Hepatocyte (in vitro differentiated cells): ENCODE measurements at regions not wholly inside any gene's neighbourhood (a gene's known extent, or its start where the extent isn't known, plus 50 kb on each side); places are given as distances from the start of the nearest gene placed in this dataset.

Experiments
- DNase-seq: peaks from one replicate; pipeline ENCODE4 v3.0.0-alpha.2; 2016; ENCODE audit warnings: low spot score
- H2AFZ ChIP-seq: fragments of 200-600 bp; sonication (generic); 2 replicates; pipeline ENCODE4 v1.6.0; 2016; ENCODE audit warnings: antibody characterized with exemption, mild to moderate bottlenecking
- H3K27ac ChIP-seq: fragments of 200-600 bp; sonication (generic); 2 replicates; pipeline ENCODE4 v1.5.1; 2016; ENCODE audit warnings: mild to moderate bottlenecking
- H3K27me3 ChIP-seq: fragments of 200-600 bp; sonication (generic); 2 replicates; pipeline ENCODE4 v1.6.1; 2016
- H3K36me3 ChIP-seq: fragments of 200-600 bp; sonication (generic); replicated peaks from 2 replicates; pipeline ENCODE4 v1.5.1; 2016; ENCODE audit warnings: low read depth; ENCODE audit not compliant: insufficient read depth
- H3K4me1 ChIP-seq: fragments of 200-600 bp; sonication (generic); 2 replicates; pipeline ENCODE4 v1.5.1; 2016; ENCODE audit warnings: mild to moderate bottlenecking, moderate library complexity; ENCODE audit not compliant: insufficient read depth
- H3K4me2 ChIP-seq: fragments of 200-600 bp; sonication (generic); 2 replicates; pipeline ENCODE4 v1.6.0; 2016
- H3K4me3 ChIP-seq: fragments of 200-600 bp; sonication (generic); 2 replicates; pipeline ENCODE4 v1.5.1; 2016; ENCODE audit warnings: mild to moderate bottlenecking
- H3K79me2 ChIP-seq: fragments of 200-600 bp; sonication (generic); 2 replicates; pipeline ENCODE4 v1.6.0; 2017; ENCODE audit warnings: mild to moderate bottlenecking
- H3K9me2 ChIP-seq: fragments of 200-600 bp; sonication (generic); replicated peaks from 2 replicates; pipeline ENCODE4 v1.6.0; 2017; ENCODE audit warnings: mild to moderate bottlenecking; ENCODE audit not compliant: insufficient read depth
- H3K9me3 ChIP-seq: fragments of 200-600 bp; sonication (generic); 2 replicates; pipeline ENCODE4 v1.5.1; 2016; ENCODE audit warnings: low read depth, mild to moderate bottlenecking
- H4K20me1 ChIP-seq: fragments of 200-600 bp; sonication (generic); 2 replicates; pipeline ENCODE4 v1.6.0; 2016; ENCODE audit warnings: mild to moderate bottlenecking; ENCODE audit not compliant: insufficient read depth, poor library complexity, severe bottlenecking
- EZH2 ChIP-seq: fragments of 200-600 bp; sonication (generic); IDR thresholded peaks from 2 replicates; pipeline ENCODE4 v1.6.1; 2016; ENCODE audit warnings: antibody characterized with exemption, mild to moderate bottlenecking, borderline replicate concordance
- EZH2phosphoT487 ChIP-seq: fragments of 200-600 bp; sonication (generic); IDR thresholded peaks from one replicate; pipeline ENCODE4 v1.6.1; 2018; ENCODE audit warnings: antibody characterized with exemption, mild to moderate bottlenecking, low read depth, moderate library complexity; ENCODE audit not compliant: unreplicated experiment, severe bottlenecking
- WGBS: methylation state at CpG from one replicate; pipeline ENCODE4 v1.1.6; 2016; ENCODE audit warnings: low lambda C conversion rate; ENCODE audit errors: missing lambda C conversion rate; 5-methylcytosine and 5-hydroxymethylcytosine counted together
- TF ChIP-seq, protein P1 (sequence below): fragments of 200-600 bp; sonication (generic); IDR thresholded peaks from 2 replicates; pipeline ENCODE4 v1.5.1; 2016; ENCODE audit warnings: antibody characterized with exemption, mild to moderate bottlenecking; ENCODE audit not compliant: poor library complexity

DNA sequence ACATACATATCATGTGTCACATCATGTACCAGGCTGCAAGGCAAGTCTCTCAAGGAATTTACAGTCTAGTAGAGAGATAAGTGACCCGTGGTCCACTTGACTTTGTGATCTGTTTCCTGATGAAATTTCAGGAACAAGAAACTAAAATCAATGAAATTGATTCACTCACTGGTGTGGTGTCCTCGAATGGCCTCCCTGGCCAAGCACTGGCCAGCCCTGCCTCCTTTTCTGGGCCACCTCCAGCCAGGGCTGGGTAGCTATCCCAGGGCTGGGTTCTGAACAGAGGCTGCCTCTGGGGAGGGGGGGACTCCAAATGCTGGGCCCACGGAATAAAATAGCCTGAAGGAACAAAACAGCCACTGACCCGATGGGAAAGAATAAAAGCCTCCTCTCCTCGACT is 182.2 kb downstream of the HERPUD2 start:
- H2AFZ ChIP-seq: no peak overlapping the region
- DNase-seq: no peak
- H3K4me1 ChIP-seq: peaks cover 4% of the 10 kb centered on the region
- H3K4me2 ChIP-seq: no peak overlapping the region
- no peak overlapping the region for H3K27ac ChIP-seq
- TF ChIP-seq, protein P1, sequence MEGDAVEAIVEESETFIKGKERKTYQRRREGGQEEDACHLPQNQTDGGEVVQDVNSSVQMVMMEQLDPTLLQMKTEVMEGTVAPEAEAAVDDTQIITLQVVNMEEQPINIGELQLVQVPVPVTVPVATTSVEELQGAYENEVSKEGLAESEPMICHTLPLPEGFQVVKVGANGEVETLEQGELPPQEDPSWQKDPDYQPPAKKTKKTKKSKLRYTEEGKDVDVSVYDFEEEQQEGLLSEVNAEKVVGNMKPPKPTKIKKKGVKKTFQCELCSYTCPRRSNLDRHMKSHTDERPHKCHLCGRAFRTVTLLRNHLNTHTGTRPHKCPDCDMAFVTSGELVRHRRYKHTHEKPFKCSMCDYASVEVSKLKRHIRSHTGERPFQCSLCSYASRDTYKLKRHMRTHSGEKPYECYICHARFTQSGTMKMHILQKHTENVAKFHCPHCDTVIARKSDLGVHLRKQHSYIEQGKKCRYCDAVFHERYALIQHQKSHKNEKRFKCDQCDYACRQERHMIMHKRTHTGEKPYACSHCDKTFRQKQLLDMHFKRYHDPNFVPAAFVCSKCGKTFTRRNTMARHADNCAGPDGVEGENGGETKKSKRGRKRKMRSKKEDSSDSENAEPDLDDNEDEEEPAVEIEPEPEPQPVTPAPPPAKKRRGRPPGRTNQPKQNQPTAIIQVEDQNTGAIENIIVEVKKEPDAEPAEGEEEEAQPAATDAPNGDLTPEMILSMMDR: no peak
- TF ChIP-seq EZH2phosphoT487 (no peak), EZH2 (no peak)
- no peaks in the 10 kb centered on the region for H4K20me1 ChIP-seq
- H3K36me3 ChIP-seq: no peaks in the 10 kb centered on the region
- 75% methylated on average over 5 of the region's 5 CpGs for WGBS
- no peaks in the 10 kb centered on the region for H3K9me2 ChIP-seq
- H3K79me2 ChIP-seq: no peaks in the 10 kb centered on the region
- H3K9me3 ChIP-seq: no peaks in the 10 kb centered on the region
- H3K4me3 ChIP-seq: no peak overlapping the region
- H3K27me3 ChIP-seq: no peaks in the 10 kb centered on the region

DNA sequence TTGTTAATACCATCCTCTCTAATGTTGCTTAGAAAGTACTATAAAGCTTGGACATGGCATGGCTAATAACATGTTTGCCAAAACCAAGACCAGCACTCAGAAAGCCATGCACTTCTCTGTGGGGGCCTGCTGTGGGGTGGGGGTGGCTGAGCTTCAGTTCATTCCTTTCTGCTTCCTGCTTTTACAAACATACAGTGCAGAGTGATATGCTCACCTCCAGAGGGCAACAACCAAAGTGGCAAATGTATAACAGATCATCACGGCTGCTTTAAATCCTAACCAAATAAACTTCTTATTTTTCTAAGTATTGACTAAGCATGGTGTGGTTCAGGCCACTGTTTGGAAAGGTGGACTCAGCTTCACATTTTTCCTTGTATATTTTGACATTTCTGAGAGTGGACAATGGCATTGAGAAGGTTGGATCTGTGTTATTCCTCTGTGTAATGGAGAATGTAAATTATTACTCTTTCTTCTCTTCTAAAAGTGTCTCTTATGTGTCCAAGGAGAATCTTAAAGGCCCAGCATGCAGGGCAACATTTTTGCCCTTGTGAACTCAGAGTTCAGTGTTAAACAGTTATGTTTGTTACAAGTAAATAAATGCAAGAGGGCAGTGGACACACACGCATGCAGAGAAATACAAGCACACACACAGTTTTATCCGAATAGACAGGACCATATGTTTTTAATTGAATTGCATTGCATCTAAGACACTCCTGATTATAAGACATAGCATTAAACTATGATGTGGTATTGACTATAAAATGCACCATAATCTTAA is 186.1 kb downstream of the HERPUD2 start:
- H3K4me1 ChIP-seq: peaks cover 4% of the 10 kb centered on the region
- no peaks in the 10 kb centered on the region for H3K27me3 ChIP-seq
- 47% methylated on average over 3 of the region's 3 CpGs for WGBS
- no peak overlapping the region for H3K4me3 ChIP-seq
- H3K27ac ChIP-seq: no peak overlapping the region
- H3K9me2 ChIP-seq: no peaks in the 10 kb centered on the region
- no peak overlapping the region for H2AFZ ChIP-seq
- DNase-seq: peak; percentile 10
- H3K9me3 ChIP-seq: no peaks in the 10 kb centered on the region
- H4K20me1 ChIP-seq: no peaks in the 10 kb centered on the region
- no peak overlapping the region for H3K4me2 ChIP-seq
- TF ChIP-seq EZH2phosphoT487 (no peak), EZH2 (no peak)
- TF ChIP-seq, protein P1: peak; percentile 26
- H3K79me2 ChIP-seq: no peaks in the 10 kb centered on the region
- no peaks in the 10 kb centered on the region for H3K36me3 ChIP-seq

DNA sequence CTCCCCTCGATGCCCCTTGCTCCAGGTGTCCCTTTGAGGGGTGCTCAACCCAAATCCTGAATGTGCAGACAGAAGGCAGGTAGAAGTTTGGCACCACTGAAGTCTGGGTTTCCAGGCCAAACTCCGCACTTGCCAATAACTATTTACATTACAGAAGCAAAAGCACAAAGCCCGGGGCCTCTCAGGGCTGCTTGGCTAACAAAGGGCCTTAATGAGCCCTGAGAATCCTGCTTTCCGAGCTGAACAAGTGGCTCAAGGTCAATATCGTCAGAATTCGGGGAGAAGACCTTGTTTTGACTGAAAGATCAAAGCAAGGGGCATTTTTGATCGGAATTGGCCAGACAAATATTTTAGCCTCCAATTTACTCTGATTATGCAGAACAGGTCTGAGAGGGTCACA is 189.9 kb downstream of the HERPUD2 start:
- Histone ChIP-seq H3K4me1 (peaks cover 4% of the 10 kb centered on the region), H4K20me1 (no peaks in the 10 kb centered on the region), H2AFZ (no peak overlapping the region), H3K36me3 (no peaks in the 10 kb centered on the region), H3K27me3 (no peaks in the 10 kb centered on the region), H3K4me2 (no peak overlapping the region), H3K9me3 (no peaks in the 10 kb centered on the region), H3K4me3 (no peak overlapping the region), H3K9me2 (no peaks in the 10 kb centered on the region), H3K79me2 (no peaks in the 10 kb centered on the region), H3K27ac (no peak overlapping the region)
- 45% methylated on average over 7 of the region's 7 CpGs for WGBS
- TF ChIP-seq, protein P1: no peak
- TF ChIP-seq EZH2: no peak
- no peak for DNase-seq
